SK-N-DZ (cell line): ENCODE measurements at regions not wholly inside any gene's neighbourhood (a gene's known extent, or its start where the extent isn't known, plus 50 kb on each side); places are given as distances from the start of the nearest gene placed in this dataset.
"Not testable (repeated sequence)": the region's sequence is repeated elsewhere in the genome, so short reads cannot be mapped to it uniquely, and the experiment has no call there.

ENCODE experiments used
- DNase-seq: peaks from one replicate; pipeline ENCODE4 v3.0.0-alpha.2; 2015; ENCODE audit warnings: low spot score

GRCh38 chr6:169406804-169407203 is 153.2 kb upstream of the THBS2 start:
- no peak for DNase-seq

DNA sequence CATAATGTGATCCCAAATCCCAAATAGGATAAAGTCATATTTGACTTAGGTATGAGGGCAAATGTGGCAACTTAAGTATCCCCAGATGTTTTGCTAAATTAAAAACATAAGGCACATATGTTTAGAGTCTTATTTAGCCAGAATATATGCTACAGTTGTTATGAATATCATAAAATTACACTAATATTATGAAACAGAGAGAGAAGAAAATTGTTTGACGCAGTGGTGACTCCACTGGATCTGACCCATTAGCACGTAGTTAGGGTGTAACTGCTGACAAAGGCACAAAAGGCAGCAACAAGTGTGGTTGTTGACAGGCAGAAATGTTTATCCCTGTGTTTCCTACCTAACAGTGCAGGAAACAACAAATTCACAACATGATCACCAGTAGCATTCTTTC is 152.4 kb upstream of the THBS2 start:
- no peak for DNase-seq

DNA sequence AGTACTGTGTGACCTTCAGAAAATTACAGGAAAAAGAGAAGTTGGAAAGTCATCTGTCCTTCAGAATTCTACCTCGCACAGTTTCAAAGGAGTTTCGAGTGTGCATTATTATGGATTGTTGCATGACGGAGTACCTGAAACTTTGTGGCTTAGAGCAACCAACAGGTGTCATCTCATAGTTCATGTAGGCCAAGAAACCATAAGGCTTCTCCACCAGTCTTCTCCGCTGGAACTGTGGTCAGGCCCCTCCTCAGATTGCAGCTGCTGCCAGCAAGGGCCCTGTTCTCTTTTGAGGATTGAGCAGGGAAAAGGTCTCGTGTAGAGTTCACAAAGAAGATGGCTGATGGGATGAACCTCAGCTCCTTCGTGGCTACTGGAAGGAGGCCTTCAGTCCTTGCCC is 151.2 kb upstream of the THBS2 start:
- DNase-seq, result no peak

DNA sequence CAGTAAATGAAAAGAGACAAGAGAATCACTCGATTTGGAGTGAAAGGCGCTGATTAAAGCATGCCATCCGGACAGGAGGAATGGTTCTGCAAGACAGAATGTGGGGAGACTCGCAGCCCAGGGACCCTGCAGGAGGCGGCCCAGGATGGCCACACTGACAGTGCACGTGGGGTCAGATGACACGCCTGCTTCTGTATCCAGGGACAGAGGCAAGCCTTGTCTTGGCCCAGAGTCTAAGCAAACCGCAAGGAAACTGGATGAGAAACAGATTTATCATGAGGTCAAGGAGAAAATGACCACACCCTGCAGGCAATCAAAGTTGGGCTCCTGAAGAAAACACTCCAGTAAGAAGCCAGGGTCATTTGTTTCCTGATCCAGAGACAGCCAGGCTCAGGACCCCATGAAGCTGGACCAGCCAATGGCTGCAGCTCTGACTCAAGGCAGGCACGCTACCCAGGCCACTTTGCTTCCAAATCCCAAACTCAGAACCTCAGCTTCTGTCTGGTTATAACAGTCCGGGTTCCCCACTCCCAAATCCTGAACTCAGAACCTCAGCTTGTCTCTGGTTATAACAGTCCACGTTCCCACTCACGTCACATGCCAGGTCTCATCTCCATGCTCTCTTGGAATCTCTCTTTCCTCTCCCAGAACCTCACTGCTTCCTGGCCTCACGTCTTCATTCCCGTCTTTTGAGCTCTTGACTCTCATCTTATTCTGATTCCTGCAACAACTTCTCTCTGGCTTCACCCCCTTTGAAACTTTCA is 144.9 kb upstream of the THBS2 start:
- no peak for DNase-seq

- DNase-seq, result no peak
These were observed 144.0 kb upstream of the THBS2 start for GRCh38 chr6:169397684-169398083.

GRCh38 chr6:169396554-169397163 is 143.0 kb upstream of the THBS2 start:
- DNase-seq, result no peak

- not testable (repeated sequence) for DNase-seq
These were observed 142.4 kb upstream of the THBS2 start for GRCh38 chr6:169396009-169396539.

GRCh38 chr6:169395080-169395805 is 141.6 kb upstream of the THBS2 start:
- no peak for DNase-seq

- DNase-seq, result no peak
These were observed 140.1 kb upstream of the THBS2 start for GRCh38 chr6:169393753-169394152.

- DNase-seq, result no peak
These were observed 137.9 kb upstream of the THBS2 start for GRCh38 chr6:169391473-169392071.

- no peak for DNase-seq
These were observed 134.9 kb upstream of the THBS2 start for GRCh38 chr6:169388395-169389166.

- no peak for DNase-seq
These were observed 134.2 kb upstream of the THBS2 start for GRCh38 chr6:169387809-169388383.

- no peak for DNase-seq
These were observed 132.9 kb upstream of the THBS2 start for GRCh38 chr6:169386411-169387057.

DNA sequence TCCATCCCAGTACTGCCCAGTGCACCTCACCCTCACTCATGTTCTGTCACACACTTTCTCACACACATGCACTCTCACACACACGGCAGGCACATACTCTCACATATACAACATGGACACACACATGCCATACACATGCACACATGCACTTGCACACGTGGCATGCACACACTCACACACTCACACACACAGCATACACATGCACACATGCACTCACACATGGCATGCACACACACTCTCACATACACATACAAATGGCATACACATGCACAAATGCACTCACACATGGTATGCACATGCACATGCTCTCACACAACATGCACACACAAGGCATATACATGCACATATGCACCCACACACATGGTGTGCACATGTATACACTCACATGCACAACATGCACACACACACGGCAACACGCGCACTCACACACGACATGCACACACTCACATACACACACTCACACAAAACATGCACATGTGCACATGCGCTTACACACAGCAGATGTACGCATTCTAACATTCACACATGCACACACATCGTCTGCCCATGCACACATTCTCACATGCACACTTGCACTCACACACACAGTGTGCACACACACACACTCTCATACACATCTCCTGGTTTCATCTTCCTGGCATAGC is 131.7 kb upstream of the THBS2 start:
- no peak for DNase-seq

DNA sequence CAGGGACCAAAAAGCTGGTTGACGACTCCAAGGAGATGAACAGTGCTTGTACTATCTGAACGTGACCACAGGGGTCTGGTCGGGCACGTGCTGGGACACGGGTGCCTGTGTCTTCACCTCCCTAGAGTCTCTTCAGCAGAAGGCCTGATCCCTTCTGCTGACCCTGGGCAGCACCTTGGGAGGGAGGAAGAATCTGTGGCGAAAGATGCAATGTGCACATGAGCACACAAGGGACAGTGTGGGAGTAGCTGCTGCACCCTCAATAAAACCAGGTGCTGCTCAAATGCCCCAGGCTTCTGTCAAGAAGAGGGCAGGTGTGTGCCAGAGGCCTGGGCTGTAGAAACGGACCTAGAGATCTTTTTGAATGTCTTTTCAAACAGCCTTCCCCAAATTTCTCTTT is 130.6 kb upstream of the THBS2 start:
- no peak for DNase-seq

DNA sequence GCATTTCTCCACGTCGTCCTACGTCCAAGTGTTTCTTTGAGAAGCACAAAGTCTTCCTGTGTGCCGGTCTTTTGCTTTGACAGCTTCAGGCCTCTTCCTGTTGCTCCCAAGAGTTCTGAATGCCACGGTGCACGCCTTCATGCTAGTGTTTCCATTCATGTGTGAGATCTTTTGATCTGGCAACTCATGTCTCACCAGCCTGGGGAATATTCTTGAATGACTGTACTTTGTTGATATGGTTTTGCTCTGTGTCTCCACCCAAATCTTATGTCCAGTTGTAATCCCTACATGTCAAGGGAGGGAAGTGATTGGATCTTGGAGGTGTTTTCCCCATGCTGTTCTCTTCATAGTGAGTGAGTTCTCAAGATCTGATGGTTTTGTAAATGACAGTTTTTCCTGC is 129.6 kb upstream of the THBS2 start:
- no peak for DNase-seq

GRCh38 chr6:169382735-169383134 is 129.1 kb upstream of the THBS2 start:
- no peak for DNase-seq

DNA sequence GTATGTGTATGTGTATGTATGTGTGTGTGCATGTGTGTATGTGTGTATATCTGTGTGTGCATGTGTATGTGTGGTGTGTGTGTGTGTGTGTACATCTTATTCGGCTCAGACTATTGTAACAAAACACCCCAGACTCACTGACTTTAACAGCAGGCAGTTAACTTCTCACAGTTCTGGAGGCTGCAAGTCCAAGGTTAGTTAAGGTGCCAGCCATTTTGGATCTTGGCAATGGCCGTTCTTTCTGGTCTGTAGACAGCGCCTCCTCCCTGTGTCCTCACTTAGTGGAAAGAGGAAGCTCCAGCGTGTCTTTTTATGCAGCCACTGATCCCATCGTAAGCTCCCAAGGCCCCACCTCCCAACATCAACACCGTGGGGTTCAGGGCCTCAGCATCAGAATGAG is 128.3 kb upstream of the THBS2 start:
- DNase-seq, result no peak

DNA sequence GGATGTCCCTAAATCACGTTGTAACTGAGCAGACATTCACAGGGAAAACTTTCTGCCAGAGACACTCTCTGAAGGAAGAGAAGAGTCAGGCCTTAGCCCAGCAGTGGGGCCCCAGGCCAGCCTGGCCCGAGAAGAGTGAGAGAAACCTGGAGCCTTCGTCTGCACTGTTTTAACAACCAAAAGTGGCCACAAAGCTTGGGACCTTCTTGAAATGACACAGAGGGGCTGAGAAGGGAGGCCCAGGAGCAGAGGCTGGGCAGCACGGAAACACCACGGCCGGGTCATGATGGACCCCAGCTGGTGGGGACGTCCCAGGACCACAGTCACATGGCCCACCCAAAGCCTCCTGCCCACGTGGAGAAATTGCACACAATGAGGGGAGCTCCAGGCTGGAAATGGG is 126.8 kb upstream of the THBS2 start:
- DNase-seq, result no peak

GRCh38 chr6:169379495-169380070 is 125.9 kb upstream of the THBS2 start:
- DNase-seq, result no peak
